ENCODE measurements at regions not wholly inside any gene's neighbourhood (a gene's known extent, or its start where the extent isn't known, plus 50 kb on each side); places are given as distances from the start of the nearest gene placed in this dataset.
A peak's percentile ranks its signal among the peaks of the same experiment; 100 is the strongest.
"Not testable (repeated sequence)": the region's sequence is repeated elsewhere in the genome, so short reads cannot be mapped to it uniquely, and the experiment has no call there.

DNA sequence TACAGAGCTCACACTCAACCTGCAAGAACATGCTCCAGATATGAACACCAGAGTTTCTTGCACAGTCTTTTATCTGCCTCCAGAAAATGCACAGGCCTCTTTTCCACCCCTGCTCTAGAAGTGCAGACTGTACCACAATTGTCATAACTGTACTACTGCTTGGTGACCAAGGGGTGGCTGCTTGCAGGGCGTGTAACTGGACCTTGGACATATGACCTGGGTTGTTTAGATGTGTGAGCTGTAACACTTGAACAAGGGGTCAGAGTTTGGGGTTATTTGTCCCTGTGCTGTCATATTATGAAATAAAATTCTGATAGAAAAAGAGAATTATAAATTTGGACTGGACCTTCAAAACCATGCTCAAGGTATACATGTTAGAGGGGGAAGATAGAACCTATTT is 1185.5 kb downstream of the FAM181B start:
- WGBS, 2 donors = 80 to 83% methylated on average over 1 of the region's 1 CpG
- DNase-seq = no peak
- Histone ChIP-seq H3K27me3 (no peaks in the 10 kb centered on the region), H3K9me3 (no peaks in the 10 kb centered on the region), H3K4me3 (no peak overlapping the region), H3K4me1 (no peaks in the 10 kb centered on the region), H3K27ac (no peak overlapping the region), H3K36me3 (ENCODE audit: low read depth, missing control alignments) (no peaks in the 10 kb centered on the region)
- TF ChIP-seq, protein P1, sequence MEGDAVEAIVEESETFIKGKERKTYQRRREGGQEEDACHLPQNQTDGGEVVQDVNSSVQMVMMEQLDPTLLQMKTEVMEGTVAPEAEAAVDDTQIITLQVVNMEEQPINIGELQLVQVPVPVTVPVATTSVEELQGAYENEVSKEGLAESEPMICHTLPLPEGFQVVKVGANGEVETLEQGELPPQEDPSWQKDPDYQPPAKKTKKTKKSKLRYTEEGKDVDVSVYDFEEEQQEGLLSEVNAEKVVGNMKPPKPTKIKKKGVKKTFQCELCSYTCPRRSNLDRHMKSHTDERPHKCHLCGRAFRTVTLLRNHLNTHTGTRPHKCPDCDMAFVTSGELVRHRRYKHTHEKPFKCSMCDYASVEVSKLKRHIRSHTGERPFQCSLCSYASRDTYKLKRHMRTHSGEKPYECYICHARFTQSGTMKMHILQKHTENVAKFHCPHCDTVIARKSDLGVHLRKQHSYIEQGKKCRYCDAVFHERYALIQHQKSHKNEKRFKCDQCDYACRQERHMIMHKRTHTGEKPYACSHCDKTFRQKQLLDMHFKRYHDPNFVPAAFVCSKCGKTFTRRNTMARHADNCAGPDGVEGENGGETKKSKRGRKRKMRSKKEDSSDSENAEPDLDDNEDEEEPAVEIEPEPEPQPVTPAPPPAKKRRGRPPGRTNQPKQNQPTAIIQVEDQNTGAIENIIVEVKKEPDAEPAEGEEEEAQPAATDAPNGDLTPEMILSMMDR (IDR thresholded peaks at IDR 0.05) = no peak
- no peak for TF ChIP-seq POLR2A (IDR thresholded peaks at IDR 0.05)
- intact Hi-C loops (cut with DNase I; ENCODE audit: low total_unique reads) = no loop called here

DNA sequence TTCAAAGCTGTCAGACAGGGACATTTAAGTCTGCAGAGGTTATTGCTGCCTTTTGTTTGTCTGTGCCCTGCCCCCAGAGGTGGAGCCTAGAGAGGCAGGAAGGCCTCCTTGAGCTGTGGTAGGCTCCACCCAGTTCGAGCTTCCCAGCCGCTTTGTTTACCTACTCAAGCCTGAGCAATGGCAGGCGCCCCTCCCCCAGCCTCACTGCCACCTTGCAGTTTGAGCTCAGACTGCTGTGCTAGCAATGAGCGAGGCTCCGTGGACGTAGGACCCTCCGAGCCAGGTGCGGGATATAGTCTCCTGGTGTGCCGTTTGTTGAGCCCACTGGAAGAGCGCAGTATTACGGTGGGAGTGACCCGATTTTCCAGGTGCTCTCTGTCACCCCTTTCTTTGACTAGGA is 1193.9 kb downstream of the FAM181B start:
- H3K4me1 ChIP-seq; H3K4me3 ChIP-seq; H3K27ac ChIP-seq; H3K9me3 ChIP-seq; H3K36me3 ChIP-seq (ENCODE audit: low read depth, missing control alignments); H3K27me3 ChIP-seq; DNase-seq; intact Hi-C loops (cut with DNase I; ENCODE audit: low total_unique reads): not testable (repeated sequence)
- 92 to 97% methylated on average over 6 to 12 of the region's 12 CpGs for WGBS, 2 donors

DNA sequence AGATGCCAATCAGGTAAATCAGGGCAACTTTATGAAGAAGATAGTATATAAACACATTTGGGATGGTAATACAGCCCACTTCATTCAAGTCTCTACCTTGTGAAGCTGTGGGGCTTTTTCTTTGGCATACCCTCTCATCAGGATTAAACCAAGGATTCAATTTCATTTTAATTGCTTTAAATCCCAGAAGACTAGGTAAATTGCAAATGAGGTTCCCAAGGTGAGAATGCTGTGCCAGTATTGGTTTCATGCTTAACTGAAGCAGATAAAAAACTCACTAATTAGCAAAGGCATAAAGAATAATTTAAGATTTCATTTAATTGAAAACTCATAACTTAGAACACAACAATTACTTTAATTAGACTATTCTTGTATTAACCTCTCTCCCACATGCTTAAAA is 1218.1 kb downstream of the FAM181B start:
- intact Hi-C loops (cut with DNase I; ENCODE audit: low total_unique reads) = no loop called here
- H3K27me3 ChIP-seq = no peaks in the 10 kb centered on the region
- H3K27ac ChIP-seq = no peak overlapping the region
- H3K4me1 ChIP-seq = no peaks in the 10 kb centered on the region
- no peak for DNase-seq
- H3K4me3 ChIP-seq = no peak overlapping the region
- no peaks in the 10 kb centered on the region for H3K36me3 ChIP-seq (ENCODE audit: low read depth, missing control alignments)
- TF ChIP-seq, protein P1 (IDR thresholded peaks at IDR 0.05) = no peak
- H3K9me3 ChIP-seq = no peaks in the 10 kb centered on the region

GRCh38 chr11:81497202-81497804 is 1236.4 kb downstream of the FAM181B start:
- no peaks in the 10 kb centered on the region for H3K4me1 ChIP-seq
- 24 to 31% methylated on average over 5 of the region's 5 CpGs for WGBS, 2 donors
- no peaks in the 10 kb centered on the region for H3K27me3 ChIP-seq
- H3K27ac ChIP-seq = no peak overlapping the region
- no peak overlapping the region for H3K4me3 ChIP-seq
- H3K9me3 ChIP-seq = no peaks in the 10 kb centered on the region
- H3K36me3 ChIP-seq (ENCODE audit: low read depth, missing control alignments) = no peaks in the 10 kb centered on the region
- TF ChIP-seq, protein P1 (IDR thresholded peaks at IDR 0.05) = peak; percentile 23 to 77 (median 54)
- no peak for TF ChIP-seq POLR2A (IDR thresholded peaks at IDR 0.05)
- peak; percentile 25 for DNase-seq
- intact Hi-C loops (cut with DNase I; ENCODE audit: low total_unique reads) = no loop called here

GRCh38 chr11:81496601-81497000 is 1237.1 kb downstream of the FAM181B start:
- Histone ChIP-seq H3K4me3 (no peak overlapping the region), H3K4me1 (no peaks in the 10 kb centered on the region), H3K27me3 (no peaks in the 10 kb centered on the region), H3K27ac (no peak overlapping the region), H3K36me3 (ENCODE audit: low read depth, missing control alignments) (no peaks in the 10 kb centered on the region), H3K9me3 (no peaks in the 10 kb centered on the region)
- TF ChIP-seq POLR2A (IDR thresholded peaks at IDR 0.05) = no peak
- TF ChIP-seq, protein P1 (IDR thresholded peaks at IDR 0.05) = no peak
- intact Hi-C loops (cut with DNase I; ENCODE audit: low total_unique reads) = no loop called here
- no peak for DNase-seq
- 86 to 87% methylated on average over 1 of the region's 1 CpG for WGBS, 2 donors
